ENCODE measurements at regions not wholly inside any gene's neighbourhood (a gene's known extent, or its start where the extent isn't known, plus 50 kb on each side); places are given as distances from the start of the nearest gene placed in this dataset.
A peak's percentile ranks its signal among the peaks of the same experiment; 100 is the strongest.
"Not testable (repeated sequence)": the region's sequence is repeated elsewhere in the genome, so short reads cannot be mapped to it uniquely, and the experiment has no call there.

- DNase-seq (ENCODE audit: extremely low read depth in 1 of 2, low read depth in 1 of 2) = no peak
These were observed 466.0 kb downstream of the REEP3 start for GRCh38 chr10:63987212-63987611.

- no peak for DNase-seq (ENCODE audit: extremely low read depth in 1 of 2, low read depth in 1 of 2)
These were observed 473.2 kb downstream of the REEP3 start for GRCh38 chr10:63994371-63994770.

- no peak for DNase-seq (ENCODE audit: extremely low read depth in 1 of 2, low read depth in 1 of 2)
These were observed 486.0 kb downstream of the REEP3 start for GRCh38 chr10:64007157-64007556.

GRCh38 chr10:64010711-64011110 lies 489.5 kb downstream of the REEP3 start:
- DNase-seq (ENCODE audit: extremely low read depth in 1 of 2, low read depth in 1 of 2) = no peak

GRCh38 chr10:64011912-64012714 lies 490.9 kb downstream of the REEP3 start:
- DNase-seq (ENCODE audit: extremely low read depth in 1 of 2, low read depth in 1 of 2) = no peak

GRCh38 chr10:64014281-64014680 lies 493.1 kb downstream of the REEP3 start:
- DNase-seq (ENCODE audit: extremely low read depth in 1 of 2, low read depth in 1 of 2) = no peak

- no peak for DNase-seq (ENCODE audit: extremely low read depth in 1 of 2, low read depth in 1 of 2)
These were observed 502.8 kb downstream of the REEP3 start for GRCh38 chr10:64023926-64024470.

GRCh38 chr10:64033711-64034110 lies 512.5 kb downstream of the REEP3 start:
- DNase-seq (ENCODE audit: extremely low read depth in 1 of 2, low read depth in 1 of 2) = no peak

GRCh38 chr10:64036321-64036930 lies 515.2 kb downstream of the REEP3 start:
- no peak for DNase-seq (ENCODE audit: extremely low read depth in 1 of 2, low read depth in 1 of 2)

GRCh38 chr10:64037071-64037661 lies 516.0 kb downstream of the REEP3 start:
- DNase-seq (ENCODE audit: extremely low read depth in 1 of 2, low read depth in 1 of 2) = no peak

- no peak for DNase-seq (ENCODE audit: extremely low read depth in 1 of 2, low read depth in 1 of 2)
These were observed 516.9 kb downstream of the REEP3 start for GRCh38 chr10:64038107-64038506.

- DNase-seq (ENCODE audit: extremely low read depth in 1 of 2, low read depth in 1 of 2) = no peak
These were observed 518.0 kb downstream of the REEP3 start for GRCh38 chr10:64039198-64039597.

- DNase-seq (ENCODE audit: extremely low read depth in 1 of 2, low read depth in 1 of 2) = no peak
These were observed 519.6 kb downstream of the REEP3 start for GRCh38 chr10:64040781-64041180.

GRCh38 chr10:64041185-64041988 lies 520.2 kb downstream of the REEP3 start:
- DNase-seq (ENCODE audit: extremely low read depth in 1 of 2, low read depth in 1 of 2) = peak; percentile 33 to 55

GRCh38 chr10:64041989-64042490 lies 520.8 kb downstream of the REEP3 start:
- no peak for DNase-seq (ENCODE audit: extremely low read depth in 1 of 2, low read depth in 1 of 2)

GRCh38 chr10:64044098-64044497 lies 522.9 kb downstream of the REEP3 start:
- no peak for DNase-seq (ENCODE audit: extremely low read depth in 1 of 2, low read depth in 1 of 2)

GRCh38 chr10:64044957-64045632 lies 523.9 kb downstream of the REEP3 start:
- not testable (repeated sequence) for DNase-seq (ENCODE audit: extremely low read depth in 1 of 2, low read depth in 1 of 2)

- no peak for DNase-seq (ENCODE audit: extremely low read depth in 1 of 2, low read depth in 1 of 2)
These were observed 533.2 kb downstream of the REEP3 start for GRCh38 chr10:64054392-64054791.

- DNase-seq (ENCODE audit: extremely low read depth in 1 of 2, low read depth in 1 of 2) = no peak
These were observed 538.7 kb downstream of the REEP3 start for GRCh38 chr10:64059884-64060283.

GRCh38 chr10:64060389-64060788 lies 539.2 kb downstream of the REEP3 start:
- DNase-seq (ENCODE audit: extremely low read depth in 1 of 2, low read depth in 1 of 2) = no peak

Measured in activated CD8-positive, alpha-beta memory T cell treated with anti-CD3 and anti-CD28 coated beads for 1 hour (primary cell).